Thymus (tissue), 11 donors: ENCODE measurements at regions not wholly inside any gene's neighbourhood (a gene's known extent, or its start where the extent isn't known, plus 50 kb on each side); places are given as distances from the start of the nearest gene placed in this dataset.
"Not testable (repeated sequence)": the region's sequence is repeated elsewhere in the genome, so short reads cannot be mapped to it uniquely, and the experiment has no call there.

Experiments
- DNase-seq, 9 donors: peaks; one replicate each; pipeline ENCODE4 v3.0.0-alpha.2; 2013; ENCODE audit warnings: low spot score in 9 of 9, low read depth in 6 of 9, missing footprints in 1 of 9
- H3K27ac ChIP-seq, 2 donors: one replicate each; pipeline ENCODE4 v1.5.1; 2013; ENCODE audit warnings: control low read depth in 1 of 2, low read depth in 1 of 2, low read length in 1 of 2, mild to moderate bottlenecking in 1 of 2, moderate library complexity in 1 of 2
- H3K27me3 ChIP-seq, 2 donors: one replicate each; pipeline ENCODE4 v1.5.1; 2013; ENCODE audit warnings: low read length in 1 of 2; ENCODE audit not compliant: control insufficient read depth in 2 of 2, insufficient read depth in 1 of 2
- H3K36me3 ChIP-seq, 2 donors: one replicate each; pipeline ENCODE4 v1.5.1; 2013; ENCODE audit warnings: low read length in 1 of 2, mild to moderate bottlenecking in 1 of 2, moderate library complexity in 1 of 2; ENCODE audit not compliant: control insufficient read depth in 2 of 2, insufficient read depth in 2 of 2
- H3K4me1 ChIP-seq, 2 donors: one replicate each; pipeline ENCODE4 v1.5.1; 2013; ENCODE audit warnings: low read length in 2 of 2; ENCODE audit not compliant: control insufficient read depth in 2 of 2, insufficient read depth in 2 of 2
- H3K4me3 ChIP-seq, 2 donors: one replicate each; pipeline ENCODE4 v1.5.1; 2013; ENCODE audit warnings: low read length in 2 of 2, control low read depth in 1 of 2, mild to moderate bottlenecking in 1 of 2
- H3K9me3 ChIP-seq, 2 donors: one replicate each; pipeline ENCODE4 v1.5.1; 2013; ENCODE audit warnings: low read length in 1 of 2, mild to moderate bottlenecking in 1 of 2; ENCODE audit not compliant: control insufficient read depth in 2 of 2, insufficient read depth in 1 of 2
- WGBS: extraction: QIAGEN DNeasy Blood & Tissue Kit; methylation state at CpG from one replicate; pipeline ENCODE4 v1.1.7; 2013; 5-methylcytosine and 5-hydroxymethylcytosine counted together
- donor health status: healthy.

GRCh38 chr6:5836597-5836996, 170.1 kb downstream of the NRN1 start:
- H3K27me3 ChIP-seq, DNase-seq, H3K36me3 ChIP-seq, H3K9me3 ChIP-seq, H3K4me3 ChIP-seq, H3K27ac ChIP-seq: not testable (repeated sequence)
- peaks cover 10 to 27% of the 10 kb centered on the region in 2 donors for H3K4me1 ChIP-seq
- WGBS, result 58% methylated on average over 2 of the region's 5 CpGs

DNA sequence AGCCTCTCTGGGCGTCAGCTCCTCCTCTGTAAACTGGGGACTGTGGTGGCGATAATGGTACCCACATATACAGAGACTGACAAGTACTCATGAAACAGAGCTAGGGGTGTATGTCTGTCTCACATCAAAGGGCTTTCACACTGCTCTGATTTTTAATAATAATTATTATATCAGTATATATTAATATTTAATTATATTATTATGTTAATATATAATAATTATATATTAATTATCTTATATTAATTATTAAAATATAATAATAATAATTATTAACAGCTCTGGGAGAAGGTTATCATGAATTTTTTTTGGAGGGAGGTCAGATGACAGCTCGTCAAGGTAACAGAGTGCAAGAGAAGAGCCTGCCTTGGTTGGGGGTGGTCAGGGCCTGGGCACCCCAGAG, 173.6 kb downstream of the NRN1 start:
- Histone ChIP-seq H3K27ac (no peak overlapping the region), H3K4me3 (no peak overlapping the region)

GRCh38 chr6:5832668-5833067, 174.1 kb downstream of the NRN1 start:
- peak overlapping the region; percentile 0 to 70 for H3K27ac ChIP-seq
- H3K36me3 ChIP-seq, result no peaks in the 10 kb centered on the region
- H3K27me3 ChIP-seq, result no peaks in the 10 kb centered on the region
- H3K9me3 ChIP-seq, result no peaks in the 10 kb centered on the region
- H3K4me1 ChIP-seq, result peaks cover 18 to 65% of the 10 kb centered on the region in 2 donors
- H3K4me3 ChIP-seq, result no peak overlapping the region
- peak in 4 of 9 donors; percentile 50 to 81 (median 61) for DNase-seq
- 25% methylated on average over 3 of the region's 3 CpGs for WGBS

More for the DNA sequence above, 173.6 kb downstream of the NRN1 start:
- no peaks in the 10 kb centered on the region for H3K27me3 ChIP-seq
- no peaks in the 10 kb centered on the region for H3K9me3 ChIP-seq
- DNase-seq, result no peak
- WGBS, result 85% methylated on average over 3 of the region's 3 CpGs
- H3K36me3 ChIP-seq, result no peaks in the 10 kb centered on the region
- peaks cover 16 to 61% of the 10 kb centered on the region in 2 donors for H3K4me1 ChIP-seq

GRCh38 chr6:5831219-5831862, 175.4 kb downstream of the NRN1 start:
- H3K27me3 ChIP-seq, H3K9me3 ChIP-seq, H3K36me3 ChIP-seq, H3K4me3 ChIP-seq: not testable (repeated sequence)
- peak in 5 of 9 donors; percentile 59 to 89 (median 71) for DNase-seq
- Histone ChIP-seq H3K4me1 (peaks cover 18 to 70% of the 10 kb centered on the region in 2 donors), H3K27ac (peak overlapping the region; percentile 87 to 92)
- WGBS, result 16% methylated on average over 8 of the region's 8 CpGs

DNA sequence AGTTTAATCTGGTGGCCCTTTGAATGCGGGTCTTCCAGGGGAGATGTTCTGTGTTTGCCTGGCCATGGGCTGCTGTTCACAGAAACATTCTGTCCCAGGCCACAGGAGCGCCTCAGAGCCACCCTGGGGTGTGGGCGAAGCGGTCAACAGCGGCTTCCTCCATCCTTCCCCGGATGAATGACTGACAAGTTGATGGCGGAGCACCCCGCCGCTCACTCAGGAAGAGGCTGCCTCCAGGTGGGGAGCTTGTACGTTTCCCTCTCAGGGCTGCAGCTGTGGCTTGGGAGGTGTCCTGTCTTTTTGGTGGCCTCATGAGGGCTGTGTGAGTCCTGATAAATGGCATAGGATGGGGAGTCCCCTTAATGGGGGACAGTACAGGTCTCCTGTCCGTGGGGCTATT, 178.4 kb downstream of the NRN1 start:
- H3K27me3 ChIP-seq, result no peaks in the 10 kb centered on the region
- H3K4me1 ChIP-seq, result peaks cover 18 to 73% of the 10 kb centered on the region in 2 donors
- H3K27ac ChIP-seq, result no peak overlapping the region
- WGBS, result 53% methylated on average over 11 of the region's 11 CpGs
- H3K4me3 ChIP-seq, result no peak overlapping the region
- H3K9me3 ChIP-seq, result no peaks in the 10 kb centered on the region
- peak in 1 of 9 donors; percentile 56 for DNase-seq
- H3K36me3 ChIP-seq, result no peaks in the 10 kb centered on the region

- WGBS, result 85% methylated on average over 14 of the region's 14 CpGs
- Histone ChIP-seq H3K4me3 (no peak overlapping the region), H3K36me3 (no peaks in the 10 kb centered on the region), H3K9me3 (no peaks in the 10 kb centered on the region), H3K27ac (no peak overlapping the region), H3K4me1 (peaks cover 12 to 64% of the 10 kb centered on the region in 2 donors), H3K27me3 (no peaks in the 10 kb centered on the region)
- no peak for DNase-seq
These were observed 179.4 kb downstream of the NRN1 start for GRCh38 chr6:5827056-5827904.

GRCh38 chr6:5824382-5824983, 182.2 kb downstream of the NRN1 start:
- WGBS, result 89% methylated on average over 8 of the region's 8 CpGs
- peaks cover 4 to 37% of the 10 kb centered on the region in 2 donors for H3K4me1 ChIP-seq
- not testable (repeated sequence) for H3K4me3 ChIP-seq, H3K36me3 ChIP-seq, H3K27ac ChIP-seq, H3K27me3 ChIP-seq, H3K9me3 ChIP-seq
- DNase-seq, result peak in 1 of 9 donors; percentile 51
